IMR-90 (cell line): ENCODE measurements at regions not wholly inside any gene's neighbourhood (a gene's known extent, or its start where the extent isn't known, plus 50 kb on each side); places are given as distances from the start of the nearest gene placed in this dataset.

Source experiments
- ATAC-seq: fragments of 200-7000 bp; cut with Tn5 transposase; 2 replicates; pipeline ENCODE4 v1.9.1; 2020; ENCODE audit warnings: low read depth, mild to moderate bottlenecking, moderate library complexity
- BruUV-seq: library from RNA; stranded (reverse); fragments of 400-500 nt; replicated peaks from 2 replicates; lab custom pipeline; 2021; lab: Mats Ljungman, UMichigan
- CTCF ChIA-PET: fragments of 300-600 bp; formaldehyde crosslinking; extraction: SDS; loops from one replicate; lab custom pipeline; 2021; ENCODE audit warnings: antibody characterized with exemption; lab: Yijun Ruan, JAX
- POLR2A ChIA-PET: fragments of 300-600 bp; sonication (Branson Sonifier 250); formaldehyde crosslinking; loops from one replicate; lab custom pipeline; 2022; ENCODE audit warnings: antibody characterized with exemption; ENCODE audit not compliant: unreplicated experiment; lab: Charles Lee
- DNase-seq: peaks from one replicate; pipeline ENCODE4 v3.0.0; 2013
- H2AFZ ChIP-seq: replicated peaks from 2 replicates; pipeline ENCODE3; 2013; ENCODE audit warnings: low read length, mild to moderate bottlenecking; ENCODE audit not compliant: poor library complexity
- H2AK5ac ChIP-seq: 2 replicates; pipeline ENCODE4 v1.6.1; 2013; ENCODE audit warnings: low read depth, low read length, inconsistent platforms
- H2AK9ac ChIP-seq: replicated peaks from 2 replicates; pipeline ENCODE3; 2013; ENCODE audit warnings: mild to moderate bottlenecking, low read depth, low read length, moderate library complexity; ENCODE audit not compliant: poor library complexity
- H2BK120ac ChIP-seq: 2 replicates; pipeline ENCODE4 v1.6.1; 2013; ENCODE audit warnings: low read depth, low read length, inconsistent platforms
- H2BK15ac ChIP-seq: 3 replicates; pipeline ENCODE4 v1.6.1; 2013; ENCODE audit warnings: low read depth, low read length, inconsistent platforms
- H2BK20ac ChIP-seq: 2 replicates; pipeline ENCODE4 v1.6.1; 2013; ENCODE audit warnings: low read depth, mild to moderate bottlenecking, inconsistent platforms, low read length, moderate library complexity
- H2BK5ac ChIP-seq: 2 replicates; pipeline ENCODE4 v1.6.1; 2013; ENCODE audit warnings: mild to moderate bottlenecking, low read depth, low read length, inconsistent platforms; ENCODE audit not compliant: poor library complexity, severe bottlenecking
- H3K14ac ChIP-seq: replicated peaks from 2 replicates; pipeline ENCODE4 v1.6.1; 2013; ENCODE audit warnings: low read depth, low read length, inconsistent platforms
- H3K18ac ChIP-seq: 2 replicates; pipeline ENCODE4 v1.6.1; 2013; ENCODE audit warnings: low read depth, low read length, control low read depth
- H3K23ac ChIP-seq: 2 replicates; pipeline ENCODE4 v1.6.1; 2013; ENCODE audit warnings: low read depth, low read length, inconsistent platforms
- H3K27ac ChIP-seq: 2 replicates; pipeline ENCODE4 v1.5.1; 2013; ENCODE audit warnings: mild to moderate bottlenecking, control low read depth, low read length; ENCODE audit not compliant: insufficient read depth
- H3K27me3 ChIP-seq: 2 replicates; pipeline ENCODE4 v1.6.1; 2013; ENCODE audit warnings: low read length; ENCODE audit not compliant: control insufficient read depth, insufficient read depth
- H3K36me3 ChIP-seq: 2 replicates; pipeline ENCODE4 v1.6.1; 2013; ENCODE audit warnings: low read length, mixed read lengths; ENCODE audit not compliant: control insufficient read depth, insufficient read depth
- H3K4ac ChIP-seq: 2 replicates; pipeline ENCODE4 v1.6.1; 2013; ENCODE audit warnings: low read depth, low read length, inconsistent platforms
- H3K4me1 ChIP-seq: 2 replicates; pipeline ENCODE4 v1.6.1; 2013; ENCODE audit warnings: low read length, mixed read lengths; ENCODE audit not compliant: control insufficient read depth, insufficient read depth
- H3K4me2 ChIP-seq: 2 replicates; pipeline ENCODE4 v1.6.1; 2013; ENCODE audit warnings: low read depth, mild to moderate bottlenecking, control low read depth, low read length, moderate library complexity
- H3K4me3 ChIP-seq: 2 replicates; pipeline ENCODE4 v1.5.1; 2013; ENCODE audit warnings: low read depth, mild to moderate bottlenecking, control low read depth, low read length, moderate library complexity; ENCODE audit not compliant: insufficient read depth
- H3K56ac ChIP-seq: 2 replicates; pipeline ENCODE4 v1.6.1; 2013; ENCODE audit warnings: low read length, inconsistent platforms; ENCODE audit not compliant: insufficient read depth; ENCODE audit errors: extremely low read depth
- H3K79me1 ChIP-seq, 2 experiments: 2 replicates each; pipeline ENCODE4 v1.6.1; 2013; ENCODE audit warnings: low read length in 2 of 2, inconsistent platforms in 1 of 2, low read depth in 1 of 2
- H3K9ac ChIP-seq: 2 replicates; pipeline ENCODE4 v1.6.1; 2013; ENCODE audit warnings: low read depth, low read length, control low read depth
- H3K9me1 ChIP-seq: 2 replicates; pipeline ENCODE4 v1.6.1; 2013; ENCODE audit warnings: low read length, inconsistent platforms; ENCODE audit not compliant: insufficient read depth
- H3K9me3 ChIP-seq: 2 replicates; pipeline ENCODE4 v1.6.1; 2013; ENCODE audit warnings: low read length; ENCODE audit not compliant: control insufficient read depth, insufficient read depth
- H4K20me1 ChIP-seq: 2 replicates; pipeline ENCODE4 v1.6.1; 2013; ENCODE audit warnings: low read length, inconsistent platforms; ENCODE audit not compliant: insufficient read depth
- H4K5ac ChIP-seq: 2 replicates; pipeline ENCODE4 v1.6.1; 2013; ENCODE audit warnings: mild to moderate bottlenecking, low read depth, low read length, control low read depth
- H4K8ac ChIP-seq, 2 experiments: 2 replicates each; pipeline ENCODE4 v1.6.1; 2013; ENCODE audit warnings: low read depth in 2 of 2, low read length in 2 of 2, control low read depth in 1 of 2, inconsistent platforms in 1 of 2
- H4K91ac ChIP-seq: 2 replicates; pipeline ENCODE4 v1.6.1; 2013; ENCODE audit warnings: low read depth, low read length, inconsistent platforms; ENCODE audit not compliant: insufficient read depth
- CEBPB ChIP-seq: IDR thresholded peaks from 2 replicates; pipeline ENCODE4 v1.6.1; 2012; ENCODE audit warnings: low read depth, low read length, improper control_type of control experiment
- CHD1 ChIP-seq: IDR thresholded peaks from 2 replicates; pipeline ENCODE4 v1.6.1; 2012; ENCODE audit warnings: low read depth, low read length, improper control_type of control experiment
- CTCF ChIP-seq: conservative IDR thresholded peaks from 2 replicates; pipeline ENCODE4 v1.5.1; 2012; ENCODE audit warnings: mild to moderate bottlenecking, low read depth, low read length, improper control_type of control experiment
- ELK1 ChIP-seq: fragments of 150-350 bp; IDR thresholded peaks from 2 replicates; pipeline ENCODE4 v1.6.1; 2016; ENCODE audit warnings: low read depth, mild to moderate bottlenecking, low read length, moderate library complexity, borderline replicate concordance
- USF2 ChIP-seq: fragments of 150-350 bp; IDR thresholded peaks from 2 replicates; pipeline ENCODE4 v1.6.1; 2017; ENCODE audit warnings: mild to moderate bottlenecking, antibody characterized with exemption, low read length, low read depth
- WGBS, 2 experiments: methylation state at CpG; one replicate each; pipeline versions ENCODE4 v1.1.5 to v1.1.7; 2013; ENCODE audit warnings: missing lambda C conversion rate in 2 of 2; ENCODE audit not compliant: insufficient read length in 1 of 2; ENCODE audit errors: extremely low coverage in 2 of 2; 5-methylcytosine and 5-hydroxymethylcytosine counted together
- dilution Hi-C: fragments of 300-500 bp; cut with HindIII; formaldehyde crosslinking; loops from one replicate; pipeline ENCODE4 v1.14.3; 2018; ENCODE audit warnings: low sequenced_read_pairs; ENCODE audit not compliant: unreplicated experiment
- in situ Hi-C: fragments of 300-500 bp; cut with MboI; formaldehyde crosslinking; loops from 3 replicates; pipeline ENCODE4 v1.14.3; 2019; ENCODE audit warnings: low sequenced_read_pairs, inconsistent platforms, mixed read lengths
- intact Hi-C: fragments of 100-400 bp; cut with micrococcal nuclease; formaldehyde crosslinking; loops from 2 replicates; pipeline ENCODE4 v1.10.0; 2022

GRCh38 chr2:82320296-82320695 lies 2015.7 kb upstream of the LRRTM1 start:
- no peak overlapping the region for H3K23ac ChIP-seq
- H3K4ac ChIP-seq = no peak overlapping the region
- no peaks in the 10 kb centered on the region for H3K9me1 ChIP-seq
- no peak overlapping the region for H3K27ac ChIP-seq
- no peak overlapping the region for H3K18ac ChIP-seq
- no peaks in the 10 kb centered on the region for H3K9me3 ChIP-seq
- no peak overlapping the region for H2BK120ac ChIP-seq
- H4K5ac ChIP-seq = no peak overlapping the region
- H3K56ac ChIP-seq = no peak overlapping the region
- BruUV-seq = no TSS peak
- no peak for TF ChIP-seq USF2
- no peak for TF ChIP-seq CTCF
- no peak for TF ChIP-seq ELK1
- TF ChIP-seq CEBPB = no peak
- no peak for TF ChIP-seq CHD1
- dilution Hi-C loops (no loop called here), in situ Hi-C loops (no loop called here), intact Hi-C loops (no loop called here)
- H2BK20ac ChIP-seq = no peak overlapping the region
- H3K14ac ChIP-seq = no peak overlapping the region
- no peak overlapping the region for H3K4me3 ChIP-seq
- no CpG with 5 or more reads among the region's 3 CpGs for WGBS, 2 experiments
- H3K4me2 ChIP-seq = no peak overlapping the region
- no peak overlapping the region for H2BK15ac ChIP-seq
- H2AK9ac ChIP-seq = no peak overlapping the region
- ATAC-seq (no peak), DNase-seq (no peak)
- H3K9ac ChIP-seq = no peak overlapping the region
- H2AK5ac ChIP-seq = no peak overlapping the region
- no peak overlapping the region for H4K8ac ChIP-seq
- ChIA-PET CTCF (interaction anchor here (0.6 kb wide), 1 partner anchor 40 kb away, joined by 4 read pairs; no protein-coding TSS in a partner anchor), POLR2A (no interaction called here)
- H2AFZ ChIP-seq = no peak overlapping the region
- H3K27me3 ChIP-seq = no peaks in the 10 kb centered on the region
- no peak overlapping the region for H2BK5ac ChIP-seq
- H3K36me3 ChIP-seq = no peaks in the 10 kb centered on the region
- H4K91ac ChIP-seq = no peak overlapping the region
- H4K20me1 ChIP-seq = no peaks in the 10 kb centered on the region
- H3K79me1 ChIP-seq = no peaks in the 10 kb centered on the region
- H3K4me1 ChIP-seq = no peaks in the 10 kb centered on the region
